Left lobe of liver (tissue), 2 donors: ENCODE measurements at regions not wholly inside any gene's neighbourhood (a gene's known extent, or its start where the extent isn't known, plus 50 kb on each side); places are given as distances from the start of the nearest gene placed in this dataset.

Source experiments
- ATAC-seq: fragments of 200-7000 bp; cut with Tn5 transposase; one replicate; pipeline ENCODE4 v1.9.1; 2020; ENCODE audit warnings: mild to moderate bottlenecking, moderate library complexity
- DNase-seq: peaks from one replicate; pipeline ENCODE4 v3.0.0-alpha.2; 2020; ENCODE audit warnings: low spot score
- donor health status: DM: no; HTN: no; CAD: no; lungs with moderate emphysema.
- donor health status: DM: no; HTN: yes; CAD: no.

- no peak for DNase-seq
- ATAC-seq: no peak
Measured at GRCh38 chr5:60277941-60278340, 384.4 kb upstream of the PDE4D start.

GRCh38 chr5:60274747-60275146 lies 381.2 kb upstream of the PDE4D start:
- DNase-seq: no peak
- no peak for ATAC-seq

- DNase-seq (no peak), ATAC-seq (no peak)
Measured at GRCh38 chr5:60271517-60271916, 378.0 kb upstream of the PDE4D start.

- DNase-seq (no peak), ATAC-seq (no peak)
Measured at GRCh38 chr5:60267907-60268306, 374.4 kb upstream of the PDE4D start.

GRCh38 chr5:60263346-60263745 lies 369.8 kb upstream of the PDE4D start:
- no peak for DNase-seq
- ATAC-seq: no peak

GRCh38 chr5:60262576-60263295 lies 369.2 kb upstream of the PDE4D start:
- DNase-seq: no peak
- no peak for ATAC-seq

- DNase-seq: no peak
- no peak for ATAC-seq
Measured at GRCh38 chr5:60261732-60262131, 368.2 kb upstream of the PDE4D start.

- ATAC-seq: no peak
- no peak for DNase-seq
Measured at GRCh38 chr5:60260658-60261057, 367.1 kb upstream of the PDE4D start.

GRCh38 chr5:60259730-60260129 lies 366.2 kb upstream of the PDE4D start:
- ATAC-seq: no peak
- no peak for DNase-seq

GRCh38 chr5:60257596-60258271 lies 364.2 kb upstream of the PDE4D start:
- ATAC-seq (no peak), DNase-seq (no peak)

GRCh38 chr5:60256546-60256945 lies 363.0 kb upstream of the PDE4D start:
- DNase-seq: no peak
- ATAC-seq: no peak

- no peak for DNase-seq
Measured at GRCh38 chr5:60248901-60249300, 355.4 kb upstream of the PDE4D start.

GRCh38 chr5:60243713-60244112 lies 350.2 kb upstream of the PDE4D start:
- DNase-seq: no peak
- ATAC-seq: no peak

More at GRCh38 chr5:60248901-60249300, 355.4 kb upstream of the PDE4D start:
- ATAC-seq: no peak

GRCh38 chr5:60232036-60232795 lies 338.7 kb upstream of the PDE4D start:
- DNase-seq (no peak), ATAC-seq (no peak)

- no peak for DNase-seq
Measured at GRCh38 chr5:60230456-60230855, 336.9 kb upstream of the PDE4D start.

GRCh38 chr5:60229691-60230185 lies 336.2 kb upstream of the PDE4D start:
- ATAC-seq: no peak

More at GRCh38 chr5:60230456-60230855, 336.9 kb upstream of the PDE4D start:
- no peak for ATAC-seq

GRCh38 chr5:60228676-60229075 lies 335.1 kb upstream of the PDE4D start:
- ATAC-seq: no peak
- no peak for DNase-seq

More at GRCh38 chr5:60229691-60230185, 336.2 kb upstream of the PDE4D start:
- DNase-seq: no peak

- DNase-seq (no peak), ATAC-seq (no peak)
Measured at GRCh38 chr5:60226128-60226527, 332.6 kb upstream of the PDE4D start.

GRCh38 chr5:60223342-60223741 lies 329.8 kb upstream of the PDE4D start:
- ATAC-seq: no peak
- no peak for DNase-seq

- DNase-seq (no peak), ATAC-seq (no peak)
Measured at GRCh38 chr5:60219921-60220320, 326.4 kb upstream of the PDE4D start.

- ATAC-seq (no peak), DNase-seq (no peak)
Measured at GRCh38 chr5:60210810-60211209, 317.3 kb upstream of the PDE4D start.
